HG02852 (cell line): ENCODE measurements at regions not wholly inside any gene's neighbourhood (a gene's known extent, or its start where the extent isn't known, plus 50 kb on each side); places are given as distances from the start of the nearest gene placed in this dataset.
"Not testable (repeated sequence)": the region's sequence is repeated elsewhere in the genome, so short reads cannot be mapped to it uniquely, and the experiment has no call there.

Source experiments
- ATAC-seq: cut with Tn5 transposase; IDR thresholded peaks from one replicate; pipeline ENCODE4 v1.9.1; 2021; ENCODE audit warnings: mild to moderate bottlenecking, moderate library complexity; ENCODE audit not compliant: unreplicated experiment

DNA sequence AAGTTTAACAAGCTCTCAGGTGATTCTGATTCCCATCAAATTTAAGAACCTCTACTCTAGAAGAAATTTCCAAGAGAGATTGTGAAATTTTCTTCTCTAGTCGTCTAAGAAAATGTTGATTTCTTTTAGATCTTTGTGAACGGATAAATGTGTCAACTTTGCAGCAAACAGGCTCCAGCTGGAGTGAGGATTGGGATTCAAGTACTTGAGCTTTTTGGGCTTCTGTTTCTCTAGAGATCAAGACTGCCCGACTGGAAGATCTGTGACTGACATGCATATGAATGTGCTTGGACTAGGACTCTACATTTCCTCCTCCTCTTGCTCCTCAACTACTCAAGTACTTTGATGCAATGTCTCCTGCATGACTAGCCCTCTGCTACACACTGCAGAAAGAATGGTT lies 388.3 kb downstream of the TMEM38B start:
- ATAC-seq = no peak

DNA sequence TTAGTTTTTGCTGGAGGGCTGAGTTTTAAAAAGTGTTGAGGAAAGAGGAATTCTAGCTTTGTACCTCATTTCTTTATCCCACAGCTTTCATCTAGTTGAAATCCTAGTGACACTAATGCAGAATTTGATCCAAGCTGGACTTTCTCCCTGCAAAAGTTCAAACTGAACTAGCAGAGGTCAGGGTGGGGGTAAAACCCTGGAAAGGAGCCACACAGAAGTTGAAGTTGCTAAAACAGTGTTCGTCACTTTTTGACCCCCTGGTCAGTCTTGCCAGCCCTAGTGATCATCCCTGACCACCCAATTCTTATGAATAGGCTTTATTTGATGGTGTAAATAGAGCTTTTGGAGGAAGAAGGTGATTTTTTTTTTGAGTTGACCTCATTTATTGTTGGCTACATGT lies 390.4 kb downstream of the TMEM38B start:
- ATAC-seq = no peak

DNA sequence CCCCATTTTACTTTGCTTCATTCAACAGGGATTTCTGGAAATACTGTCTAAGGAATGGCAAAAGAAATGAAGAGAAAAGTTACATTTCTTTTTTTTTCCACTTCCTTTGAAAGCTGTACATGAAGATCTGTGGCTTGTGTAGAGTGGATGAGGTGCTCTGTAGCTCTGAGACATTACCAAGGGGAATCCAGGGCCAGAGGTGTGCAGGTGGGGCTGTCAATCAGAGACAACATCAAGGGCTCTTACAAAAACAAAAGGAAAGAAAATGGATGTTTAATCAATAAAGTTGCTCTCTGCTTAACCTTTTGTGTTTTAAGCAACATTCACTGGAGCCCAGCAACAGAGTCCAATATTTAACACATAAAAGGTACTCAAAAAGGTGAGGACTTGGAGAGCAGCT lies 391.1 kb downstream of the TMEM38B start:
- no peak for ATAC-seq

DNA sequence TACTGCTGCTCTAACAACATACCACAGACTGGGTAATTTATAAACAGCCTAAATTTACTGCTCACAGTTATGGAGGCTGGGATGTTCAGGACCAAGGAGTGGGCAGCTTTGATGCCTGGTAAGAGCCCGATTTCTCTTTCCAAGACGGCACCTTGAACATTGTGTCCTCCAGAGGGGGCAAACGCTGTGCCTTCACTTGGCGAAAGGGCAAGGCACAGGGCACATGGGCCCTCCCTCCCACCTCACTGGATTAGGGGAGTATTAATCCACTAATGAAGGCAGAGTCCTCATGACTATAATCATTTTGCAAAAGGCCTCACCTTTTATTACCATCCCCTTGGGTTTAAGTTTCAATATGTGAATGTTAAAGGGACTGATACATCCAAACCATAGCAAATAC lies 397.7 kb downstream of the TMEM38B start:
- ATAC-seq = no peak

DNA sequence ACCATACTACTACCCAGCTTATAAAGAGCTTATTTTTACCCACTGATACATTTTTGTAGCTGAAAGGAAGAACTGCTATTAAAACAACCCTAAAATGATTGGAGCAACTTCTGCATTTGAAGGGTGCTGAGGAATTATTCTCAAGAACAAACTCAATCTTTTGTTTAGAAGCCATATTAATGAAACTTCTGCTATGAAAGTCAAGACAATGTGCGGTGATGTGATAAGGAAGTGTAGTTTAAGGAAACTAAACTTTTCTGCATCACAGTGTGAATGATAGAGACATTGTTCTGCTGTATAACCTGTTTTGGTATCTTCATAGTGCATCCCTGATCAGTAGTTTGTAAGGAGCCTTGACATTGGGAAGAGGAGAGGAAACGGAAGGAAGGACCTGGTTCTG lies 408.5 kb downstream of the TMEM38B start:
- ATAC-seq = no peak

DNA sequence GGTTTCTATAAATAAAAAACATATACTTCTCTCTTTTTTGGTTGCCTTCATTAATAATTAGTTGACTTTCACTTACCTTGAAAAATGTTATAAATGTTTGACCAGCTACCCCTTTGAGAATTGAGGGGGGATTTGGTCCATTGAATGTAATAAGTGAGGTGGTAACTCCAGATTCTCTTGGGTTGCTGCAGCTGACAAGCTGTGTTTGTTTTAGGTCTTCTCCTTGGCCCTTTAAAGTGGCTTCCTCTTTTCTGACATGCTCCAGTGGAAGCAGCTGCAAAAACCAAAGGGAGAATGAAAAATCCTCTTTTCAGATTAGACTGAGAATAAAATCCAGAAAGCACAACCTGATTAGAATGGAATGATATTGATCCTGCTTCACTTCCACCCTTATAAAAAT lies 410.5 kb downstream of the TMEM38B start:
- no peak for ATAC-seq

DNA sequence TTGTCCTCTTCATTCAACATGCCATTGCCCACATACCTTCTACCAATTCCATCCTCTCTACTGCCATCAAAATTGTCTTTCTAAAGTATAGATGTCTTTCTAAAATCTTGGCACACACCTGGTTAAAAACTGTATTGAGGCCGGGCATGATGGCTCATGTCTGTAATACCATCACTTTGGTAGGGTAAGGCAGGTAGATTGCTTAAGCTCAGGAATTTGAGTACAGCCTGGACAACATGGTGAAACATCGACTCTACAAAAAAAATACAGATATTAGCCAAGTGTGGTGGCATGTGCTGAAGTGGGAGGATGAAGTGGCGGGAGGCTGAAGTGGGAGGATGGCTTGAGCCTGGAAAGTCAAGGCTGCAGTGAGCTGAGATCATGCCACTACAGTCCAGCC lies 412.1 kb downstream of the TMEM38B start:
- no peak for ATAC-seq

DNA sequence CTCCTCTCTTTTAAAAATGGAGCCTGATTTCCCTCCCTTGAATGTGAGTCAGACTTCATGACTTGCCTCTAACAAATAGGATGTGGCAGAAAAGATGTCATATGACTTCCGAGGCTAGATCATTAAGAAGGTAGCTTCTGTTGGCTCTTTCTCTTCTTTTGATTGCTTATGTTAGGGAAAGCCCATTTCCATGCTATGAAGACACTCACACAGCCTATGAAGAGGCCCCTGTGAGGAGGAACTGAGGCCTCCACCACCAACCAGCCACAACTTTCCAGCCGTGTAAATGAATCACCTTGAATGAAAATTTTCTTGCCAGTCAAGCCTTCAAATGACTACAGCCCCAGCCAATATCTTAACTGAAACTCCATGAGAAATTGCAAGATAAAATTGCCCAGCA lies 413.4 kb downstream of the TMEM38B start:
- ATAC-seq = no peak

DNA sequence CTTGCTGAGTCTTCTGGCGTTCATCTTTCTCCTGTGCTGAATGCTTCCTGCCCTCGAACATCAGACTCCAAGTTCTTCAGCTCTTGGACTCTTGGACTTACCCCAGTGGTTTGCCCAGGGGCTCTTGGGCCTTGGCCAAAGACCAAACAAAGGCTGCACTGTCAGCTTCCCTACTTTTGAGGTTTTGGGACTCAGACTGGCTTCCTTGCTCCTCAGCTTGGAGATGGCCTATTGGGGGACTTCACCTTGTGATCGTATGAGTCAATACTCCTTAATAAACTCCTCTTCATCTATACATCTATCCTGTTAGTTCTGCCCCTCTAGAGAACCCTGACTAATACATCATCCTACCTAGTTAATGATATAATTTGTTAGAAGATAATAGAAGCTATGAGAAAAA lies 415.4 kb downstream of the TMEM38B start:
- not testable (repeated sequence) for ATAC-seq

DNA sequence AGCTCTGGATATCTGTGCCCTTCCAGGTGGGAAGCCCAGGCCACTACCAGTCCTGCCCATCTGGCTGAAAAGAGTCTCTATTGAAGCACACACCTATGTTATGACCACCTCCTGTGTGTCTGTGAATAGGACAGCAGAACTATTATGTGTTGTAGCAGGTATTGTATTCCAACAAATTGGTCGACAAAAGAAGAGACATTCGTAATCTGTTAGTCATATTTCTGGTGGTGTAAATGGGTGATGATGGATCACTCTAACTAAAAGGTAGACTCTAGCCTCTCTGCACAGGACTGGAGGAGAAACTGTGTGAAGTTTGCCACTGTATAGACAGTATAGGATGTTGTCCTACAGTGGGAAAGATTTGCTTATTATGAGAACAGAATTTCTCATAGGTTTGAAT lies 416.1 kb downstream of the TMEM38B start:
- ATAC-seq = no peak

DNA sequence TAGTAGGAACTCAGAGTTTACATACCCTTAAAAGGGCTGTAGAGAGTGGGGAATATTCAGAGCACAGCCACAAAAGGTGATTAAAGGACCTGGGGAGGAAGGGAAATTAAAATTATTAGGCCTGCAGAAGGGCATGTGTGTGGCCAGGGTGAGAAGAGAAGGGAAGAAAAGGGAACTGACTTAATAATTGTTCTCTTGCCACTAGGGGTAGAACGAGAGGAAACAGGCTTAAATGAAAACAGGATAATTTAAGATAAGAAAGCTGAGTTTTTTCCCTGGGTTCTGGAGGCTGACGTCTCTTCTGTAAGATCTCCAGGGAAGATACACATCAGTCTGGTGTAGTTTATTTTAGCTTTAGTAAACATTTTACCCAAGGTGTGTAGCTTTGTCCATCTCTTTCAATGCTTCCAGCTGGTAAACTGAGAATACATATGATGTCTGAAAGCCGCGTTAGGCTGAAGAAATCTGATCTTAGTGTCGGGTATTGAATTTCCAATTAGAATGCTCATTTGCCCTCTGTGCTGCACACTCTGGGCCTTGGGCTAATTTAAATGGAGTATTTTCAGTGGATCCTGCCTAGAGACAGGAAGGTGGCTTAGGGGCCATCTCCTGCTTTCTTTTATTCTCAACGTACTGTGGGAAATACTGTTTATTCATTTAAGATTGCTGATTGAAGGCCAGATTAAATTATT lies 416.8 kb downstream of the TMEM38B start:
- ATAC-seq = no peak

DNA sequence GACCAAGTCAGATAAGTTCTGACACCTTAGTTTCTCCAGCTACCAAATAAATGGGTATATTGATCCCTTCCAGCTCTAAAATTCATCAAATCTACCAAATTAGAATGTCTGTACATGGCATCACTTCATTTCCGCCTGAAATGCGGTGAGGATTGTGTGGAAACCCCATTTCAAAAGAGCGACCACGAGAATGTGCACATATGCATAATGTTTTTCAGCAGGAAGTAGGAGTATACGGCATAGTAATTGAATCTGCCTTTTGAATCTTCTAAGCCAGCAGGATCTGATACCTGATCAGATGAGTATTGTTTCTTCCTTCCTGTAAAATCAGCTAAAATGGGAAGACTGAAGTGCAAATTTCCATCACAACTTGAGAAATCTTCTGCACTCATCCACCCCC lies 418.6 kb downstream of the TMEM38B start:
- no peak for ATAC-seq

DNA sequence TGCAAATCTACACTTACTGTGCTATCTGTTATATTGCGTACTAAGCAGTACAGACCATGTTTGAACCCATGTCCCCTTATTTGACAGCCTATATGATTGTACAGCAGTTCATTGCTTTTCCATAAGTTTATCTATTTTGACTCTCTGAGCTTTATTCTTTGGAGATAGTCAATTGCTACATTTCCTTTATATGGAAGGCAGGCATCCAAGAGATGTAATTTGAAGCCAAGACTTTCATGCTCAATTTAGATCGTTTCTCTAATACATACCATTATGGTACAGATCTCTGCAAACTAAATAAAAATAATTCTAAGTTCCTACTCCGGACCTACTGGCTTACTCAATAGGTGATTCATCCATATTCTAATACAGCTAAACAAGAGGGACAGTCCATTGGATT lies 424.8 kb downstream of the TMEM38B start:
- no peak for ATAC-seq

DNA sequence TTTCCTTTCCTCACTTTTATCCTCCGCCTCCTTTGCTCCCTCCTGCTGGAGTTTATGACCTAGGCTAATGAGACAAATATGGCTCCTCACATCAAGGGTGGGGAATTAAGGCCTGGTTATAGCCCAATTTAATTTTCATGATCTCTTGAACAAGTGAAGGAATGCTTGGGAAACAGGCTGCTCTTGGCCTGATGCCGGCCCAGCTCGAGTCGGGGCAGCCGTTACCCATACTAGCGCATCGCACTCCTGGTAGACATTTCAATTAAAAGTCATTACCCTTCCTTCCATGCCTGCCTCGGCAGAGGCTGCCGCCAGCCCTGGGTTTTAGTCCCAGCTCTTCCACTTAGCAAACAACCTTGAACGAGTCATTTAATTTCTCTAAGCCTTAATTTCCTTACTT lies 425.7 kb downstream of the TMEM38B start:
- ATAC-seq = no peak

DNA sequence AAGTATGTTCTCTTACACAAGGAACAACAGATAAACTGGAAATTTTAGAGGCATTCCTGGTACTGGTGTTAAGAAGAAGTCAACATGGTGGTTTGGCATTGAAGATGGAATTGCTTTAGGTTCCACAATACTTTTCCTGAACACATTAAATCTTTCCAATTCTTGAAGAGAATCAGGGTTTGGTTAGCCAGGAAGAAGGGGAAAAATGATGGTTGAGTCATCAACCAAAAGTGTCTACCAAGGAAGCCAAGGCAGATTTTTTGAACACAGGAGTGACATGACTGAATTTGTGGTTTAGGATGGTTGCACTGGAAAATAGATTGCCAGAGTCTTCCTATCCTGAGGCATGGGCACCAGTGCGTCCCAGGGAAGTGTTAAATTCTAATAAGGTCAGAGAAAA lies 433.4 kb downstream of the TMEM38B start:
- no peak for ATAC-seq

DNA sequence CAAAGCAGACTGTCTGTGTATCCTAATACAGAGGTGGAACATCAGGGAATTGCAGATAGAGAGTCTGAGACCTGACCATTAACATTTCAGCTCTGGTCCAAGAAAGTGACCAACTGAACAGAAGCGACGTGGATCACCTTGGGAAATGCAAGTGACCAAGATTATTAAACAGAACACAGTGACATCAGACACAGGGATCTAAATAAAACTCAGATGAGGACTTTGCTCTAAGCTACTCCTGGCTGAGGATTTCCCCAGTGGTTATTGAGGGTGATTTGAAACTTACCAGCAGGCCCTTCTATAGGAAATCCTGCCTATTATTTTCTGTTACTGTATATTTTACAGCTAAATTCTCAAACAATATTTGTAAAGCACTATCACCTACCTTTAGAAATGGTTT lies 436.0 kb downstream of the TMEM38B start:
- no peak for ATAC-seq

DNA sequence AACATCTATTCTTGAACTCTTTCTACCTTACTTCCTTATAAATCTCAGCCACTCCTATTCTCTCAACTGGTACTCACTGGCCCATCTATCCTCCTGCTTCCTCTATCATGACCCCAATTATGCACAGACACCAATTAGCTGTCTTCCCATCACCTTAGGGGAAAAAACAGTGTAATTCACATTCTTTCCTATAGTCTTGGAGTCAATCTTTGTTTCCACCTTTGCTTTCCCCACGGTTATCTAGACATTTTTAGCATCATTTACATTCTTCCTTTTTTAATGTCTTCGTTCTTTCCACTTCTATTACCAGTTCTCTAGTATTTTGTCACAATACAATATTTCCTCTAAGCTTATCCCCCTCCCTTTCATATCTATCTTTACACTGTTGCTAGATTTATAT lies 449.4 kb downstream of the TMEM38B start:
- ATAC-seq = no peak

DNA sequence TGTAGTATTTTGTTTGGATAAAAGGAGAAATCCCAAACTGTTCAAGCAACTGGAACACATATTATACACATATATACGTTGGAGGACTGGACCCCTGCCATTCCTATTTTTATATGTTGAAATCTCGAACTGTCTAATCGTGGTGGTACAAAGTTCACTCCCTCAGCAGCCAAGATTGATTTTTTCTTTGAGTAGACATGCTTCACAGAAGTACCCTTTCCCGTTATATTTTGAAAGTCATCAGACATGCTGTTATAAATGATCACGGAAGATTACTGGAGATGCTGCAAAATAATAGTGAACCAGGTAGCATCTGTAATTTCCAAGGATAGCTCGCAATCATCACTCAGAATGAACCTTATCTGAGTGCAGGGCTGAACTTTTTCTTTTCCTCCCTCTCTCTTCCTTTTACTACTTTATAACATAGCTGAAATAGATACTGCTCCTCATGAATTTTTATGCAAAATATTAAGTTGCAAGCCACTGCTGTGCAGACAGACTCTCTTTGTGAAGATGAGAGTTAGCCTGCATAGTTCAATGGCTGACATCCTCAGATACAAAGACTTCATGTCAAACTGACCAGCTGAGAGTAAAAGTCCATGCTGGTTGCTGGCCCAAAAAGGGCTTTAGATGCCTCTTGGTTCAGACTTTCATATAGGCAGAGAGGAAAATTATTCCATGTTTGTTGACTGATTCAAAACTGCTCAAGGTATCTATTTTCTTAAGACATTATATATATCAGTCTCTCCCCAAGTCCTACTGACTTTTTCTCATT lies 451.9 kb downstream of the TMEM38B start:
- ATAC-seq = no peak

DNA sequence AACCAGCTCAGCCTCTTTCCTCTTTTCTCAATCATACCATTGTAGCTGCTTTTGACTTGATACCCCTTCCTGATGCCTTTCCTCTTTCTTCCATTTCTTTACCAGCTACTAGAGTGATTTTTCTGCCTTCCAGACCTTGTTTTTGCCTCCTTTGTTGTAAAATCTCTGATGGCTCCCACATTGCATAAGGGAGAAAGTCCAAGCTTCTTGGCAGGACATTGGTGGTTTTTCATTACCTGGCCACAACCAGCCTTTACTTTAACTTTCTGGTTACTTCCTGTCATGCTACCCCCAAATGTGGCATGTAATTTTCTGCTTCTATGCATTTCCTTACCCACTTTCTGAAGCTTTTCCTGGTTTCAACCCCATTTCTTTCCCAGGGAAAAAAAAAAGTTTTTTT lies 452.5 kb downstream of the TMEM38B start:
- no peak for ATAC-seq

DNA sequence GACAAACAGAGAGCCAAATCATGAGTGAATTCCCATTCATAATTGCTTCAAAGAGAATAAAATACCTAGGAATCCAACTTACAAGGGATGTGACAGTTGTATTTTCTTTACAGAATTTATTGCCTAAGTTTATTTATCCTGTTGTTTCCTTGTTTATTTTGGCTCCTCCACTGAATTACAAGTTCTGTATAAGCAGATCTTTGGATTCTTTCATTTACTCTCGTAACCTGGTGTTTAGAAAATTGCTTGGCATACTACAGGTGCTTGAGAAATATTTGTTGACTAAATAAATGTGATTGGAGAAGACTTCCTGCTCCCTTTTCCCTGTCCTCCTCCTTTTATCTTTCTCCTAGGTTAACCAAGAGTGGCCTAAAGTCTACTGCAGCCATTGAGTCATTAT lies 455.6 kb downstream of the TMEM38B start:
- ATAC-seq = no peak

DNA sequence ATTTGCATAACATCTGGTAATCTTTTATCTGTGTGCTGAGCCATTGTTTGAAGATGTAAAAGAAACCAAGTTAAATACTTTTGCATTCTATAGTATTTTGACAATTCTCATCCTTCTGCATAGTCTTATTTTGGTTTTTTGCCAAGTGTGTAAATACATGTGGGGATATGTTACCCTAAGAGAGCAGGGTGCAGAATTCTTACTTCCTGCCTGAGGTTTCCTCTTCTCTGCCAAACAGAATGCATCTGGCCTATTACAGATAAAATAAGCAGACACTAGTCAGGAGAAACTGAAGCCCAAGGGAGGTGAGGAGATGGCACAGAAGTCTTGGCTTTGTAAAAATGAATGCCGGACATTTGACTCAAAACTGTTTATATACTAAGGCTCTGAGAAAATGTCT lies 462.1 kb downstream of the TMEM38B start:
- ATAC-seq = no peak

DNA sequence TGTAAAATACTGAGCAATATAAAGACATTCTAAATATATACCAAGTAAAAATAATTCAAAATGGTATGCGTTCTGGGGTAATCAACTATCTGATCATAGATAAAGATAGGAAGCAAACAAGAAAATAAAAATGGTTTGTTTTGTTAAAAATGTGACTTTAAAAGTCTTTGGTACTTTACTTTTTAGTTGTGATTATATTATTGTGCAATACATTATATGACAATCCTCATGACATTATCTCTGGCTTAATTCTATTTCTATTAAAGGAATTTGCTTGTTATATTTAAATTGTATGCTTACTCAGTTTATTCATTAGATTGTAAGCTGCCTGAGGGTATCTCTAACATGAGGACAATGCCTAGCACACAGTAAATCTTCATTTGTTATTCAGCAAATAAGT lies 477.9 kb downstream of the TMEM38B start:
- ATAC-seq = no peak

DNA sequence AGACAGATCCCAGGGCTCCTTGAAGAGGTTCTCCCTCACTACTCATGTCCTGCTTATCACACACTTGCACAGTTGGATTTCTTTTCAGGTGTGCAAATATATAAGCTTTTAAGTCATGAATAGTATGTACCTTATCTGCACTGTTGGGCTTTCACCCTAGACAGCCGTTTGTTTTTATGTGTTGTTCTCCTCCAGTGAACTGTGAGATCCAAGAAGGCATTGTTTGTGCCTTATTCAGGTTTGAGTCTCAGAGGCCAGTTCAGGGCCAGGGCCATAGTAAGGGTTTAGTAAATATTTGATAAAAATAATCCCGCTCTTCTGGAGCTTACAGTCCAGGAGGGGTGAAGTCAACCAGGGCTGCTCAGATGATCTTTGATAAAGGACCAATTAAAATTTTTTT lies 480.0 kb downstream of the TMEM38B start:
- no peak for ATAC-seq
